PC-3 (cell line): ENCODE measurements at regions not wholly inside any gene's neighbourhood (a gene's known extent, or its start where the extent isn't known, plus 50 kb on each side); places are given as distances from the start of the nearest gene placed in this dataset.

Source experiments
- ATAC-seq: fragments of 200-7000 bp; cut with Tn5 transposase; 2 replicates; pipeline ENCODE4 v1.9.1; 2020; ENCODE audit warnings: mild to moderate bottlenecking, moderate library complexity
- BruUV-seq: library from RNA; stranded (reverse); fragments of 400-500 nt; replicated peaks from 2 replicates; lab custom pipeline; 2021; lab: Mats Ljungman, UMichigan
- CTCF ChIA-PET: fragments of 300-600 bp; sonication (Branson Sonifier 250); formaldehyde crosslinking; loops from one replicate; lab custom pipeline; 2022; ENCODE audit warnings: antibody characterized with exemption; lab: Charles Lee
- POLR2A ChIA-PET: fragments of 300-600 bp; sonication (Branson Sonifier 250); formaldehyde crosslinking; loops from one replicate; lab custom pipeline; 2022; ENCODE audit warnings: antibody characterized with exemption; ENCODE audit not compliant: unreplicated experiment; lab: Charles Lee
- DNase-seq: peaks from one replicate; pipeline ENCODE4 v3.0.0-alpha.2; 2015
- H2AFZ ChIP-seq: fragments of 300-600 bp; sonication (generic); 2 replicates; pipeline ENCODE4 v1.6.0; 2016; ENCODE audit warnings: antibody characterized with exemption, low read length
- H3F3A ChIP-seq: fragments of 300-600 bp; sonication (generic); one replicate; pipeline ENCODE4 v1.6.0; 2017; ENCODE audit warnings: antibody characterized with exemption, low read length, control low read depth, mild to moderate bottlenecking; ENCODE audit not compliant: unreplicated experiment
- H3K27ac ChIP-seq: fragments of 300-600 bp; sonication (generic); 2 replicates; pipeline ENCODE4 v1.5.1; 2016; ENCODE audit warnings: mild to moderate bottlenecking, low read length
- H3K27me3 ChIP-seq: fragments of 300-600 bp; sonication (generic); 2 replicates; pipeline ENCODE4 v1.6.1; 2016; ENCODE audit warnings: low read length, mixed read lengths
- H3K36me3 ChIP-seq: fragments of 300-600 bp; sonication (generic); 2 replicates; pipeline ENCODE4 v1.6.1; 2016; ENCODE audit warnings: low read depth, mixed run types, low read length, mixed read lengths
- H3K4me1 ChIP-seq: fragments of 300-600 bp; sonication (generic); 2 replicates; pipeline ENCODE4 v1.5.1; 2016; ENCODE audit warnings: low read length; ENCODE audit not compliant: insufficient read depth
- H3K4me2 ChIP-seq: fragments of 300-600 bp; sonication (generic); 2 replicates; pipeline ENCODE4 v1.6.0; 2016; ENCODE audit warnings: low read length
- H3K4me3 ChIP-seq: fragments of 300-600 bp; sonication (generic); 2 replicates; pipeline ENCODE4 v1.5.1; 2016; ENCODE audit warnings: mild to moderate bottlenecking, low read length, mixed read lengths
- H3K79me2 ChIP-seq: fragments of 300-600 bp; sonication (generic); 2 replicates; pipeline ENCODE4 v1.6.1; 2017; ENCODE audit warnings: low read length, mixed read lengths
- H3K9ac ChIP-seq: fragments of 300-600 bp; sonication (generic); 2 replicates; pipeline ENCODE4 v1.6.0; 2016; ENCODE audit warnings: mild to moderate bottlenecking, low read length
- H3K9me2 ChIP-seq: fragments of 300-600 bp; sonication (generic); replicated peaks from 2 replicates; pipeline ENCODE4 v1.6.1; 2016; ENCODE audit warnings: mixed run types, low read length, mixed read lengths
- H3K9me3 ChIP-seq: fragments of 300-600 bp; sonication (generic); 2 replicates; pipeline ENCODE4 v1.6.1; 2016; ENCODE audit warnings: low read length, mixed read lengths
- H4K20me1 ChIP-seq: fragments of 300-600 bp; sonication (generic); 2 replicates; pipeline ENCODE4 v1.6.1; 2016; ENCODE audit warnings: low read length, mixed read lengths
- EZH2 ChIP-seq: fragments of 300-600 bp; sonication (generic); IDR thresholded peaks from one replicate; pipeline ENCODE4 v1.6.1; 2017; ENCODE audit warnings: antibody characterized with exemption, mild to moderate bottlenecking, low read length; ENCODE audit not compliant: unreplicated experiment
- EZH2phosphoT487 ChIP-seq: fragments of 300-600 bp; sonication (generic); IDR thresholded peaks from 2 replicates; pipeline ENCODE4 v1.6.1; 2018; ENCODE audit warnings: mild to moderate bottlenecking, antibody characterized with exemption, low read length, borderline replicate concordance
- intact Hi-C: fragments of 100-400 bp; cut with micrococcal nuclease; formaldehyde crosslinking; loops from 2 replicates; pipeline ENCODE4 v1.9.0; 2023
- TF ChIP-seq, protein P1 (sequence below): fragments of 300-600 bp; sonication (generic); conservative IDR thresholded peaks from 2 replicates; pipeline ENCODE4 v1.5.1; 2017; ENCODE audit warnings: antibody characterized with exemption, low read depth, mild to moderate bottlenecking, low read length

DNA sequence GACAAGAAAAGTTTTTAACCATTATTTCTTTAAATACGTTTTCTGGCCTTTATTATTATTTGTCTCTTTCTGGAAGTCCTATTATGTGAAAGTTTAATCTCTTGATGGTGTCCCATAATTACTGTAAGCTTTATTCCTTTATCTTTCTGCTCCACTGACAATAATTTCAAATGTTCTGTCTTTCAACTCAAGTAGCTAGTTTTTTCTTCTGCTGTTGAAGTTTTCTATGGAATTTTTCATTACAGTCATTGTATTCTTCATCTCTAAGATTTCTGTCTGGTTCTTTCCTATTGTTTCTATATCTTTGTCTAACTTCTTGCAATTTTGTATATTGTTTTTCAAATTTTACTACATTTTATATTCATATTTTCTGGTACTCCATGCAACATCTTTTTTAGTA is 173.6 kb upstream of the MGAT4C start:
- ChIA-PET POLR2A (no interaction called here), CTCF (no interaction called here)
- H3K27ac ChIP-seq = no peak overlapping the region
- no TSS peak for BruUV-seq
- H3K4me3 ChIP-seq = no peak overlapping the region
- ATAC-seq = no peak
- no peak overlapping the region for H3K9ac ChIP-seq
- no peaks in the 10 kb centered on the region for H3F3A ChIP-seq
- H3K27me3 ChIP-seq = no peaks in the 10 kb centered on the region
- no peaks in the 10 kb centered on the region for H3K9me3 ChIP-seq
- H4K20me1 ChIP-seq = no peaks in the 10 kb centered on the region
- H2AFZ ChIP-seq = no peak overlapping the region
- intact Hi-C loops = no loop called here
- no peak for DNase-seq
- no peak overlapping the region for H3K4me2 ChIP-seq
- H3K79me2 ChIP-seq = no peaks in the 10 kb centered on the region
- no peaks in the 10 kb centered on the region for H3K36me3 ChIP-seq
- TF ChIP-seq EZH2 (no peak), EZH2phosphoT487 (no peak)
- TF ChIP-seq, protein P1, sequence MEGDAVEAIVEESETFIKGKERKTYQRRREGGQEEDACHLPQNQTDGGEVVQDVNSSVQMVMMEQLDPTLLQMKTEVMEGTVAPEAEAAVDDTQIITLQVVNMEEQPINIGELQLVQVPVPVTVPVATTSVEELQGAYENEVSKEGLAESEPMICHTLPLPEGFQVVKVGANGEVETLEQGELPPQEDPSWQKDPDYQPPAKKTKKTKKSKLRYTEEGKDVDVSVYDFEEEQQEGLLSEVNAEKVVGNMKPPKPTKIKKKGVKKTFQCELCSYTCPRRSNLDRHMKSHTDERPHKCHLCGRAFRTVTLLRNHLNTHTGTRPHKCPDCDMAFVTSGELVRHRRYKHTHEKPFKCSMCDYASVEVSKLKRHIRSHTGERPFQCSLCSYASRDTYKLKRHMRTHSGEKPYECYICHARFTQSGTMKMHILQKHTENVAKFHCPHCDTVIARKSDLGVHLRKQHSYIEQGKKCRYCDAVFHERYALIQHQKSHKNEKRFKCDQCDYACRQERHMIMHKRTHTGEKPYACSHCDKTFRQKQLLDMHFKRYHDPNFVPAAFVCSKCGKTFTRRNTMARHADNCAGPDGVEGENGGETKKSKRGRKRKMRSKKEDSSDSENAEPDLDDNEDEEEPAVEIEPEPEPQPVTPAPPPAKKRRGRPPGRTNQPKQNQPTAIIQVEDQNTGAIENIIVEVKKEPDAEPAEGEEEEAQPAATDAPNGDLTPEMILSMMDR = no peak
- H3K9me2 ChIP-seq = no peaks in the 10 kb centered on the region
- no peaks in the 10 kb centered on the region for H3K4me1 ChIP-seq

DNA sequence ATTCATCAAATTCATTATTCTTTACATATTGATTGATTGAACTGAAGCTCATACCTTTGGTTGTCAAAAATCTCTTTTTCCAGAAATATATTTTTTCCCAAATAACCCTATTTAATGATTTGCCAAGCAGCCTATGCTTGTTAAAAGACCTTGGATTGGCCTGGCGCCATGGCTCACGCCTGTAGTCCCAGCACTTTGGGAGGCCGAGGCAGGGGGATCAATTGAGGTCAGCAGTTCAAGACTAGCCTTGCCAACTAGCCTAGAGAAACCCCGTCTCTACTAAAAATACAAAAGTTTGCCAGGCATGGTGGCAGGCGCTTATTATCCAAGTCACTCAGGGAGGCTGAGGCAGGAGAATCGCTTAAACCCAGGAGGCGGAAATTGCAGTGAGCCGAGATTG is 165.1 kb upstream of the MGAT4C start:
- Histone ChIP-seq H3K4me2 (no peak overlapping the region), H3K36me3 (no peaks in the 10 kb centered on the region), H3K9ac (no peak overlapping the region), H3K79me2 (no peaks in the 10 kb centered on the region), H2AFZ (no peak overlapping the region), H3K9me2 (no peaks in the 10 kb centered on the region), H3K4me1 (no peaks in the 10 kb centered on the region), H3K9me3 (no peaks in the 10 kb centered on the region), H3F3A (no peaks in the 10 kb centered on the region), H4K20me1 (no peaks in the 10 kb centered on the region), H3K4me3 (no peak overlapping the region), H3K27me3 (no peaks in the 10 kb centered on the region), H3K27ac (no peak overlapping the region)
- TF ChIP-seq EZH2phosphoT487 (no peak), EZH2 (no peak)
- TF ChIP-seq, protein P1 = no peak
- ChIA-PET POLR2A (no interaction called here), CTCF (no interaction called here)
- intact Hi-C loops = no loop called here
- ATAC-seq (no peak), DNase-seq (no peak)
- BruUV-seq = no TSS peak

DNA sequence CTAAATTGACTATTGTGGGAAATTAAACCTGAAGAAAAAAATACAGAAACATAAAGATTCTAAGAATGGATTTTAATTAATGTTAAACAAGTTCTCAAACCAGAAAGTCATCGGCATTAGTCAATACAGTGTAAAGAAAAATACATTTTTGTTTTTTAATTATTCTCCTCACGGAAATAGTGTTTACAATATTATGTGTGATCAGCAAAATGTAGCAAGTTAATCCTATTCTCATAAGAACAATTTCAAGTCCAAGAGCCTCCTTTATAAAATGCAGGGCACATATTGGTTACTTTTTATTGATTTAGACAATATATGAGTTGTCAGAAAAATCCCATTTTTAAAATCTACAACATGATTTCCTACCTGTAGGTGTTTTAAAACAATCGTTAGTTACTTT is 158.0 kb upstream of the MGAT4C start:
- DNase-seq = no peak
- no TSS peak for BruUV-seq
- H2AFZ ChIP-seq = no peak overlapping the region
- no peaks in the 10 kb centered on the region for H3K79me2 ChIP-seq
- no peak overlapping the region for H3K4me2 ChIP-seq
- H3K27ac ChIP-seq = no peak overlapping the region
- ChIA-PET POLR2A (no interaction called here), CTCF (no interaction called here)
- H3K36me3 ChIP-seq = no peaks in the 10 kb centered on the region
- TF ChIP-seq EZH2phosphoT487 (no peak), EZH2 (no peak)
- TF ChIP-seq, protein P1 = no peak
- ATAC-seq = no peak
- no peaks in the 10 kb centered on the region for H3K27me3 ChIP-seq
- H3F3A ChIP-seq = no peaks in the 10 kb centered on the region
- H3K9me2 ChIP-seq = no peaks in the 10 kb centered on the region
- H3K4me1 ChIP-seq = no peaks in the 10 kb centered on the region
- H3K4me3 ChIP-seq = no peak overlapping the region
- H3K9me3 ChIP-seq = no peaks in the 10 kb centered on the region
- H4K20me1 ChIP-seq = no peaks in the 10 kb centered on the region
- intact Hi-C loops = no loop called here
- no peak overlapping the region for H3K9ac ChIP-seq
